GM21529 (cell line): ENCODE measurements at regions not wholly inside any gene's neighbourhood (a gene's known extent, or its start where the extent isn't known, plus 50 kb on each side); places are given as distances from the start of the nearest gene placed in this dataset.
"Not testable (repeated sequence)": the region's sequence is repeated elsewhere in the genome, so short reads cannot be mapped to it uniquely, and the experiment has no call there.

Experiments
- ATAC-seq: cut with Tn5 transposase; IDR thresholded peaks from one replicate; pipeline ENCODE4 v1.9.1; 2021; ENCODE audit not compliant: unreplicated experiment

DNA sequence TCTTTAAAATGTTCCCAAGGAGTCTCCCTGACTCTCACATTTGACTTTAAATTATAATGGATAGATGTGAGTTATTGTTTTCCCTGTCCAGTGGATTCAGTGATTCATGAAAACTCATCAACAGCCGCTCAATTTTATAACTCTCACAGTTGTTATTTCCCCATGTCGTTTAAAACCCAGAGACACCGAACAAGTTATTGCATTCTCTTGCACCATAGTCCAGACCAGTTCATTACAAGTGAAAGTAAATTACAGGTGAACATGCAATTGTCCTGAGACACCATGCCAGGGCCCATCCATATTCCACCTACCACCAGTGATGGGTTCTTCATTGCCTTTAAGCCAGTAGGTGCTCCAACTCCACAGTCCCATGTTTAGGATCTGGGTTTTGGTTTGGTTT, 85.7 kb upstream of the CMKLR1 start:
- ATAC-seq = no peak

- no peak for ATAC-seq
These were observed 84.9 kb upstream of the CMKLR1 start for GRCh38 chr12:108424026-108424425.

GRCh38 chr12:108423486-108423885, 84.4 kb upstream of the CMKLR1 start:
- ATAC-seq = no peak

GRCh38 chr12:108421082-108421481, 82.0 kb upstream of the CMKLR1 start:
- ATAC-seq = not testable (repeated sequence)

DNA sequence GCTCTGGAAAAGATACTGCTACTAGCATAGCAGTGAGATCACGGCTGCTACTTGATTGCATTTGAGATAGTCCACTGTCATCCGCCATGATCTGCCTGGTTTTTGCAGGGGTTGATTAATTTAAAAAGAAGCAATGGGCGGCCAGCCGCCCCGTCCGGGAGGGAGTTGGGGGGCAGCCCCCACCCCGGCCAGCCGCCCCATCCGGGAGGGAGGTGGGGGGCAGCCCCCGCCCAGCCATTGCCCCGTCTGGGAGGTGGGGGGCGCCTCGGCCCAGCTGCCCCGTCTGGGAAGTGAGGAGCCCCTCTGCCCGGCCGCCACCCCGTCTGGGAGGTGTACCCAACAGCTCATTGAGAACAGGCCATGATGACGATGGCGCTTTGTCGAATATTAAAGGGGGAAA, 81.3 kb upstream of the CMKLR1 start:
- not testable (repeated sequence) for ATAC-seq

DNA sequence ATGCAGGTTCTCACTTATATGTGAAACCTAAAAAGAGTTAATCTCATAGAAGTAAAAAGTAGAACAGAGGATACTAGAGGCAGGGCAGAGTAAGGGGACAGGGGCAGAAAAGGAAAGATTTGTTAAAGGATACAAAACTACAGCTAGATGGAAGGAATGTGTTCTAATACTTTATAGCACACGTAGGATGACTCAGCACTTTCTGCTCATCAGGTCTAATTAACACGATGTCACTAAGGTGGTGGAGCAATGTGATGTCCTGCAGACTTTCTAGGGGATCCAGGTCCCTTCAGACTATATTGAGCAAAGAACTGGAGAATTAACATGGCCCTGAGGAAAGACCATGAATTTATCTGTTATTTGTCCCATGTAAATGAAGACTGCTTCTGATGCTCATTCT, 80.8 kb upstream of the CMKLR1 start:
- no peak for ATAC-seq

DNA sequence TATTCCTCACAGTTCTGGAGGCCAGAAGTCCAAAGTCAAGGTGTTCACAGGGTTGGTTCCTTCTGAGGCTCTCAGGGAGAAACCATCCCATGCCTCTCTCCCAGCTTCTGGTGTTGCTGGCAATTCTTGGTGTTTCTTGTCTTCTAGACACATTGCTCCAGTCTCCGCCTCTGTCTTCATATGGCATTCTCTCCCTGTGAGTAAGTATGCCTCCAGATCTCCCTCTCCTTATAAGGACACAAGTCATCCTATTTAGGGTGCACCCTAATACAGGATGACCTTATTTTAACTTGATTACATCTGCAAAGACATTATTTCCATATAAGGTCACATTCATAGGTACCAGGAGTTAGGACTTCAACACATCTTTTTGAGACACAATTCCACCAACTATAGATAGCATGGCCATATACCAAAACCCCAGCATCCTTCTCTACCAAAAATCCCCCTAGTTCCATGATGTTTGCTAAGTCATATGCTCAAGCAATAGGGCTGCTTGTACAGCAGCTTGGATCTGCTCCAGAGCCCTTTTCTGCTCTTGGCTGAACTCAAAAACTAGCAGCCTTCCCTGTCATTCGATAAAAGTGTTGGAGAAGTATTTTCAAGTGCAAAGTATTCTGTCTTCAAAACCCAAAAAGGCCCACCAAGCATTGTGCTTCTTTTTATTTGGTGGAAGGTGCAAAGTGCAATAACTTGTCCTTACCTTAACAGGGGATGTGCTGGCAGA, 79.2 kb upstream of the CMKLR1 start:
- no peak for ATAC-seq

- ATAC-seq = no peak
These were observed 74.9 kb upstream of the CMKLR1 start for GRCh38 chr12:108414021-108414420.

- ATAC-seq = no peak
These were observed 71.6 kb upstream of the CMKLR1 start for GRCh38 chr12:108410689-108411088.

DNA sequence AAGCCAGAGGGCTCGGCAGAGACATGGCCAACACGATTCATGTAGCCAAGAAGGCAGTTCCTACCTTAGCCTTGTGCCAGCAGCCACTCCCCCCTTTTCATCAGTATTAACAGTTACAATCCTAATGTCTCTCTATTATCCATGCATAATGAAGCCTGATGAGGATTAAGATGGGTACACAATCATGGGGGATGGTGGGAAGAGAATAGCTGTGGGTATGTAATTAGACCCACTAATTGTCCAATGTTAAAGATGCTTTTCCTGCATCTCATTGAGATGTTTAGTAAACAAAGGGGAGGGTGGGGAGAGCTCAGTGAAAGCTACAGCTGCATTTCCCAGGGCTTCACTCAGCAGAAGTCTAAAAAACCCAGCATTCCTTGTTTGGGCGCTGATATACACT, 70.4 kb upstream of the CMKLR1 start:
- ATAC-seq = no peak

DNA sequence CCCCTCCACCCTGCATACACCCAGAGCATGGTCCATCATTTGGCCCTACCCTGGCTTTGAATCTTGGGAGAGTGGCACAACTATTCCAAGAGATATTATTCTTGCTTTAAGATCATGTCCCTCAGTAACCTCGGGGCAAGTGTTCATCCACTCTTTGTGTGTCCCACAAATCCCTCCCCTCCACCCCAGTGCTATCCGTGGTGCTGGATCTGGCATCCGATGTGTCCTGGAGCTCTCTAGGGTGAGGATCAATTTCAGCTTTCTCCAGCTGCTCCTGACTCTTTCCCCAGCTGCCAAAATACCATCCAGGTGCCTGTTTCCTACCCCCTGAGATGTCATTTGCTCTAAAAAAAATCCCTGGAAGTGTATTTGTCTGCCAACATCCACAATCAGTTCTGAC, 64.8 kb upstream of the CMKLR1 start:
- ATAC-seq = no peak

DNA sequence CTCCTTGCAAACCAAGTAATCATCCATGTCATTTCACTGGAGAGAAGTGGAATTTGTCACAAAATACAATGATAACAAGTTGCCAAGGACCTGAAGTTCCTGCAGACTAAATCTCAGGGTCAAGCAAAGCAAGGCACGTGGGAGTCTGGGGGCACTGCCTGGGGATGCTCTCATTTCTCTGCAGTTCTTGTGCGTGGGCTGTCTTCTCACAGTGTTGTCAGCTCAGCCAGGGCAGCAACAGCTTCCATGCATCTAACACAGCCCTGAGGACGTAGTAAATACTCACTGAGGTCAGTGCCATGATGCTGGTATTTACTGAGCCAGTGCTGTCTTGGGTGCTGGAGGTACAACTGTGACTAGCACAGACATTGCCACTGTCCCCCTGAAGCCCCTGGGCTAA, 62.9 kb upstream of the CMKLR1 start:
- no peak for ATAC-seq

DNA sequence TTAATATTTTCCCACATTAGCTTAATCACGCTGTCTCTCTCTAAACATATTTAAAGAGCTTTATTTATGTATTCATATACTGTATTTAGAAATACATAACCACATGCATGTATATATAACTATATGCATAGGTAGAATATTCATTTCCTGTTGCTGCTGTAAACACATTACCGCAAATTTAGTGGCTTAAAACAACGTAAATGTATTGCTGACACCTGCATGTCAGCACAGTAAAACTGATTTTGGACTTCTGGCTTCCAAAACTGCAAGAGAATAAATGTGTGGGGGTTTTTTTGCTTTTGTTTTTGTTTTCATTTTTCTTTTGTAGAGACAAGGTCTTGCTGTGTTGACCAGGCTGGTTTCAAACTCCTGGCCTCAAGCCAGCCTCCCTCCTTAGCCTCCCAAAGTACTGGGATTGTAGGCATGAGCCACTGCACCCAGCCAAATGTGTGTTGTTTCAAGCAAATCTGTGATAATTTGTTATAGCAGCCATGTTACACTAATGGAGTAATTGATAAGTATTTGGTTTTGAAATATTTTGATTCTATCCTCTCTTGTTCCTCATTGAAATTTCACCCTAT, 61.9 kb upstream of the CMKLR1 start:
- no peak for ATAC-seq

DNA sequence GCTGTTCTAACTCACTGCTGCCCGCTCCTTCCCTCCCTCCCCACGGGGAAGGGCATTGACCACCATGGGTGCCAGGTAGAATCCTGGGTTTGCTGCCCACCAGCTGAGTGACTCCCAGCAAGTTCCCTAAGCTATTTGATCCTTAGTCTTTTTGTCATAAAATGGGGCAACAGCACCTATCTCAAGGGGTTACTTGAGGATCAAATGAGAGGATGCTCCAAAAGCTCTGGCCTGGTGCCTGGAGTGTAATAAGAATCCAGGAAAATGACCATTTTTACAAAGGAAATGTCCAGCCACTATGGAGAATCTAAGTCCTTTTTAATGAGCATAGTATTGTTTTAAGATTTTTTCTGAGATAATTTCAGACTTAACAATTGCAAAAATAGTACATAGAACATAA, 61.4 kb upstream of the CMKLR1 start:
- ATAC-seq = no peak

- no peak for ATAC-seq
These were observed 60.9 kb upstream of the CMKLR1 start for GRCh38 chr12:108400056-108400455.

GRCh38 chr12:108399514-108399913, 60.4 kb upstream of the CMKLR1 start:
- no peak for ATAC-seq

GRCh38 chr12:108394196-108394595, 55.1 kb upstream of the CMKLR1 start:
- no peak for ATAC-seq

DNA sequence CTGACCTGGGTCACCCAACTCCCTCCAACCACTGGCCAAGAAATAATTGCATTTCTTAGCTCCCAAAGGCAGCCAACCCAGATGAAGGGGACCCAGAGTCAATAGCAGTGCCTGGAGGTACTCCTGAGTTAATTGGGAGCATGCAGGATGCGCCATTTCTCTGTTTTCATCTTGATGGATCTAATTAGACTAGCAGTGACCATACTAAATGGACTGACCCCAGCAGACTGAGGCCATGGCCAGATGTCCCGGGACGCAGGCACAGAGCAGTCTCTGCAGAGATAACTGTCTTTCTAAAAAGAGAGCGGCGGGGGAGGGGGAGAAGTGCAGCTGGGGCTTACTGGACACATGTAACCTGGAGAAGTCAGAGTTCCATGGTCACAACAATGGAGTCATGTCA, 53.2 kb upstream of the CMKLR1 start:
- ATAC-seq = no peak

- no peak for ATAC-seq
These were observed 51.5 kb upstream of the CMKLR1 start for GRCh38 chr12:108390495-108391203.

DNA sequence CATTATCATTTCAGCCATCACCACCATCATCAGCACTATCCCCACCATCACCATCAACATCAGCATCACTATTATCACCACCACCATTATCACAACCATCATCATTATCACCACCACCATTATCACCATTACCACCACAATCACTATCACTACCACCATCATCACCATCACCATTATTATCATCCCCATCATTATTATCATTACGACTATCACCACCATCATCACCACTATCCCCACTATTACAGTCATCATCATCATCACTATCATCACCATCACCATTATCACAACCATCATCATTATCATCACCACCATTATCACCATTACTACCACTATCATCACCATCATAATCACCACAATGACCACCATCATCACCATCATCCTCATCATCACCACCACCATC, 50.4 kb upstream of the CMKLR1 start:
- no peak for ATAC-seq
